Uterus (tissue), 3 donors: ENCODE measurements at regions not wholly inside any gene's neighbourhood (a gene's known extent, or its start where the extent isn't known, plus 50 kb on each side); places are given as distances from the start of the nearest gene placed in this dataset.

Experiments
- DNase-seq, 2 donors: peaks; one replicate each; pipeline ENCODE4 v3.0.0-alpha.2; 2019 to 2020
- H3K27ac ChIP-seq, 2 donors: fragments of 200-600 bp; sonication (generic); 1 replicate in 1 of 2; 2 replicates in 1 of 2; pipeline ENCODE4 v1.5.1; 2016 to 2018
- H3K27me3 ChIP-seq, 2 donors: fragments of 200-600 bp; sonication (generic); one replicate each; pipeline ENCODE4 v1.5.1; 2018 to 2019; ENCODE audit warnings: control low read depth in 1 of 2
- H3K36me3 ChIP-seq, 2 donors: fragments of 200-600 bp; sonication (generic); one replicate each; pipeline ENCODE4 v1.5.1; 2019; ENCODE audit warnings: control low read depth in 1 of 2
- H3K4me1 ChIP-seq, 2 donors: fragments of 200-600 bp; sonication (generic); one replicate each; pipeline ENCODE4 v1.5.1; 2018 to 2019; ENCODE audit warnings: control low read depth in 1 of 2
- H3K4me3 ChIP-seq, 2 donors: fragments of 200-600 bp; sonication (generic); 1 replicate in 1 of 2; 2 replicates in 1 of 2; pipeline ENCODE4 v1.5.1; 2018 to 2019; ENCODE audit warnings: mild to moderate bottlenecking in 1 of 2
- H3K9me3 ChIP-seq, 2 donors: fragments of 200-600 bp; sonication (generic); one replicate each; pipeline ENCODE4 v1.5.1; 2019; ENCODE audit warnings: control low read depth in 1 of 2
- POLR2A ChIP-seq, 2 donors: fragments of 450-650 bp; IDR thresholded peaks; one replicate each; pipeline ENCODE4 v1.6.1; 2016; ENCODE audit warnings: antibody characterized with exemption in 2 of 2, mild to moderate bottlenecking in 1 of 2, moderate library complexity in 1 of 2
- intact Hi-C: fragments of 100-400 bp; cut with DNase I; formaldehyde crosslinking; loops from one replicate; pipeline ENCODE4 v1.15.1; 2023; ENCODE audit warnings: low total_unique reads
- TF ChIP-seq, protein P1 (sequence below), 4 experiments: fragments of 200-600 bp in 2 of 4; fragments of 450-650 bp in 2 of 4; sonication (generic) in 2 of 4; IDR thresholded peaks; one replicate each; pipeline ENCODE4 v1.5.1; 2016 to 2019; ENCODE audit warnings: antibody characterized with exemption in 4 of 4, mild to moderate bottlenecking in 2 of 4, moderate library complexity in 1 of 4
- donor health status: DM: yes; HTN: yes; CAD: no.

DNA sequence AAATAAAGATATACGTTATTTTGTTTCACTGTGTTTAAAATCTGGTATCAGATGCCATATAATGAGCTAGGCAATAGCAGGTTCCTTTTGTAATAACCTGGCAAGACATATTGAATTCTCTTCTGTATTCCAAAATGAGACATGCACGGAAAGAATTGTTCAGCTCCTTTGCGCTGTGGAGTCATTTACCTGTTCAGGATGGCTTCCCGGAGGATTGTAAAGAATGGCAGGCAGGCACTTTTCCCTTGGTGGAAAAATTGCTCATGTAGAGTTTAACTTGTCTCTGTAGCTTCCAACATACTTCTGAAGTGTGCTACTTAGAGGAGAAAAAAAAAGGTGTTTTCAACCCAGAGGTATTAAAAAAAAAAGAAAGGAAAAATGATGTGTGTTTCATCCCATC, 805.2 kb downstream of the GALC start:
- Histone ChIP-seq H3K4me3 (no peak overlapping the region), H3K9me3 (no peaks in the 10 kb centered on the region), H3K4me1 (no peaks in the 10 kb centered on the region), H3K27me3 (no peaks in the 10 kb centered on the region), H3K27ac (no peak overlapping the region), H3K36me3 (no peaks in the 10 kb centered on the region)
- intact Hi-C loops: no loop called here
- TF ChIP-seq POLR2A (IDR thresholded peaks at IDR 0.05): no peak
- TF ChIP-seq, protein P1, sequence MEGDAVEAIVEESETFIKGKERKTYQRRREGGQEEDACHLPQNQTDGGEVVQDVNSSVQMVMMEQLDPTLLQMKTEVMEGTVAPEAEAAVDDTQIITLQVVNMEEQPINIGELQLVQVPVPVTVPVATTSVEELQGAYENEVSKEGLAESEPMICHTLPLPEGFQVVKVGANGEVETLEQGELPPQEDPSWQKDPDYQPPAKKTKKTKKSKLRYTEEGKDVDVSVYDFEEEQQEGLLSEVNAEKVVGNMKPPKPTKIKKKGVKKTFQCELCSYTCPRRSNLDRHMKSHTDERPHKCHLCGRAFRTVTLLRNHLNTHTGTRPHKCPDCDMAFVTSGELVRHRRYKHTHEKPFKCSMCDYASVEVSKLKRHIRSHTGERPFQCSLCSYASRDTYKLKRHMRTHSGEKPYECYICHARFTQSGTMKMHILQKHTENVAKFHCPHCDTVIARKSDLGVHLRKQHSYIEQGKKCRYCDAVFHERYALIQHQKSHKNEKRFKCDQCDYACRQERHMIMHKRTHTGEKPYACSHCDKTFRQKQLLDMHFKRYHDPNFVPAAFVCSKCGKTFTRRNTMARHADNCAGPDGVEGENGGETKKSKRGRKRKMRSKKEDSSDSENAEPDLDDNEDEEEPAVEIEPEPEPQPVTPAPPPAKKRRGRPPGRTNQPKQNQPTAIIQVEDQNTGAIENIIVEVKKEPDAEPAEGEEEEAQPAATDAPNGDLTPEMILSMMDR (IDR thresholded peaks at IDR 0.05): no peak
- no peak for DNase-seq

DNA sequence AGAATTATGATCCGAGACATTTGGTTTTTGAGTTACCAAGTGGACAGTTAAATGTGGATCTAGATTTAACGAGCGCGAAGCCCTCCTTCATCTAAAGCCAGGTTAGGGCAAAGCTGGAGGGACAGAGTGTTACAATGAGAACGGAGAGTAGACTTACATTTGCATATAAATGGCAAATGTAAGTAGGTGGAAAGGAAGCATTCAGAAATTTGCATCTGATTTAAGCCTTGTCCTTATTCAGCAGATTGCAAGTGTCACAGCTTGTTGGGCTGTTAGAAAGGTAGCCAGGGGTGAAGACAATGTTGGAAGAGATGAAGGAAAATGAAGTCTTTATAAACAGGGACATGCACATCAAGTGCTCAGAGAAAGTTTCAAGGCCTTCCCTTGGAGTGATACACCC, 806.2 kb downstream of the GALC start:
- Histone ChIP-seq H3K9me3 (no peaks in the 10 kb centered on the region), H3K36me3 (no peaks in the 10 kb centered on the region), H3K27me3 (no peaks in the 10 kb centered on the region), H3K27ac (no peak overlapping the region), H3K4me1 (no peaks in the 10 kb centered on the region), H3K4me3 (no peak overlapping the region)
- no peak for DNase-seq
- intact Hi-C loops: no loop called here
- TF ChIP-seq, protein P1 (IDR thresholded peaks at IDR 0.05): no peak
- no peak for TF ChIP-seq POLR2A (IDR thresholded peaks at IDR 0.05)

DNA sequence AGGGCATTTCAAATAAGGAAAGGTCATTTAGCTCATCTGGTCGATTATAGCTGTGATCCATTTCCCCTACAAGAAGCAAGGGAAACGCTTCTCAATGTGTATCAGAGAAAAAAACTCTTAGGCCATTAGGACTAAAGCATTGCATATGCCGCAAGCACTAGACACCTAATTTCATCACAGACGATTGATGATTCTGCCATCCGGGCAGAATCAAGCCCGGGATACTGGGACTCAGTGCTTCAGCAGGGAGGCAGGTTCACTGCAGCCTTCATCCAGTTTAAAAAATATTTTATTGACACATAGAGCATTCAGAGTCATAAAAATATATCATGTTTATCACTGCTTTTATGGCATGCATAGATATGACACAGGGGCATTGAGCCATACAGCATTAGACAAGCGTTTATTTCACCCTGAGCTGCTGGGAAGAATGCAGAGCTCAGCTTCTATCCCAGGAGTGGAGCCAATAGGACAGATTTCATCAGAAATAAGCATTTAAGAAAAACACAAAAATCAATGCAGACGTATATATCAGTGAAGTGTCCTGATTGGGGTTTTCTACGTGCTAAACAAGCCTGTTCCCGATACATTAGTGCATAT, 806.9 kb downstream of the GALC start:
- no peaks in the 10 kb centered on the region for H3K9me3 ChIP-seq
- no peak for TF ChIP-seq POLR2A (IDR thresholded peaks at IDR 0.05)
- TF ChIP-seq, protein P1 (IDR thresholded peaks at IDR 0.05): no peak
- no peak overlapping the region for H3K27ac ChIP-seq
- H3K36me3 ChIP-seq: no peaks in the 10 kb centered on the region
- H3K4me1 ChIP-seq: no peaks in the 10 kb centered on the region
- intact Hi-C loops: no loop called here
- H3K27me3 ChIP-seq: no peaks in the 10 kb centered on the region
- no peak for DNase-seq
- no peak overlapping the region for H3K4me3 ChIP-seq

DNA sequence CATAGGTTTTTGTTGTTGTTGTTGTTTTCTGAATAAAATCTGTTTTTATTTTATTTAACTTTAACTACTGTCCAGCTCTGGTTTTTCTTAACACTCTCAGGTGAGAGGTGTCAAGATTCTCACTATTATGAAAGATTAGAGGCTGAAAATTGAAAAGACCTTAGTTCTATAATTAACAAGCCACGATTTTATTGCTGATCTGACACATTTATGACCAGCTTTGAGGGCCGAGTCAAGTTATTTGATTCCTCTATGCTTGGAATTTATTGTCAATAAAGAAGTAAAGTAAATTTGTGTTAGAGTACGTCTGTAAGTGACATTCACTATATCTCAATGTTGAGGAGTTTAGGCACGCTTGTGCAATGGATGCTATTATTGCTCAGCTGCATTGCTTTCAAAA, 808.8 kb downstream of the GALC start:
- Histone ChIP-seq H3K27ac (no peak overlapping the region), H3K4me1 (no peaks in the 10 kb centered on the region), H3K27me3 (no peaks in the 10 kb centered on the region), H3K4me3 (no peak overlapping the region), H3K36me3 (no peaks in the 10 kb centered on the region), H3K9me3 (no peaks in the 10 kb centered on the region)
- DNase-seq: no peak
- intact Hi-C loops: no loop called here
- TF ChIP-seq POLR2A (IDR thresholded peaks at IDR 0.05): no peak
- TF ChIP-seq, protein P1 (IDR thresholded peaks at IDR 0.05): no peak

DNA sequence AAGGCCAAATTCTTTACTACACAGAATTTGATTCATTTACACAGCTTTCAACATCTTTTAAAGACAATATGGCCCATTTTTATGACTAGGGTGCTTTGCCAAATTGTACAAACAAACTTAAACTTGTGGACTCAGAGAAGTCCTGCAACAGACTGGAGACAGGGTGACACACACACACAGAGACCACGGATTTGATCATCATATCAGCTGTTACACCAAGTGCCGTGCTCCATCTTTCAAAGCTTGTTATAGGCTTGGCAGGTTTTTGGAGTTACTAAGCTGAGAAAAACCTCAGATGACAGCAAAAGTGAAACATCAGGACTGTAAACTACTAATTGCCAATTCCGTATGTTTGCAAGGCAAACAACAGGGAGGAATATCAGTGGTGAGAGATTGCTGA, 811.7 kb downstream of the GALC start:
- Histone ChIP-seq H3K27me3 (no peaks in the 10 kb centered on the region), H3K27ac (no peak overlapping the region), H3K9me3 (no peaks in the 10 kb centered on the region), H3K4me1 (no peaks in the 10 kb centered on the region), H3K36me3 (no peaks in the 10 kb centered on the region), H3K4me3 (no peak overlapping the region)
- DNase-seq: no peak
- TF ChIP-seq POLR2A (IDR thresholded peaks at IDR 0.05): no peak
- TF ChIP-seq, protein P1 (IDR thresholded peaks at IDR 0.05): no peak
- intact Hi-C loops: no loop called here
